ENCODE measurements at regions not wholly inside any gene's neighbourhood (a gene's known extent, or its start where the extent isn't known, plus 50 kb on each side); places are given as distances from the start of the nearest gene placed in this dataset.

GRCh38 chr7:17010637-17011300, 129.0 kb upstream of the AGR3 start:
- TF ChIP-seq CTCF (IDR thresholded peaks at IDR 0.05) (no peak), EP300 (IDR thresholded peaks at IDR 0.05) (no peak), POLR2AphosphoS5 (IDR thresholded peaks at IDR 0.05) (no peak)
